Hematopoietic multipotent progenitor cell treated with erythropoietin and hydrocortisone succinate and interleukin-3 and kit ligand, for 17 days (in vitro differentiated cells): ENCODE measurements at regions not wholly inside any gene's neighbourhood (a gene's known extent, or its start where the extent isn't known, plus 50 kb on each side); places are given as distances from the start of the nearest gene placed in this dataset.

Experiments
- DNase-seq: peaks from one replicate; pipeline ENCODE4 v3.0.0-alpha.2; 2015; ENCODE audit warnings: low spot score

GRCh38 chr11:97290464-97291041 lies 900.7 kb downstream of the JRKL start:
- no peak for DNase-seq

- DNase-seq: no peak
Measured at GRCh38 chr11:97296301-97296700, 906.5 kb downstream of the JRKL start.

- DNase-seq: no peak
Measured at GRCh38 chr11:97309291-97309690, 919.5 kb downstream of the JRKL start.

GRCh38 chr11:97325693-97326092 lies 935.9 kb downstream of the JRKL start:
- DNase-seq: no peak

- DNase-seq: no peak
Measured at GRCh38 chr11:97332271-97332670, 942.5 kb downstream of the JRKL start.

GRCh38 chr11:97336064-97336463 lies 946.3 kb downstream of the JRKL start:
- no peak for DNase-seq

- no peak for DNase-seq
Measured at GRCh38 chr11:97345032-97345431, 955.2 kb downstream of the JRKL start.

GRCh38 chr11:97349201-97349600 lies 959.4 kb downstream of the JRKL start:
- no peak for DNase-seq

GRCh38 chr11:97351939-97352338 lies 962.1 kb downstream of the JRKL start:
- DNase-seq: no peak

- no peak for DNase-seq
Measured at GRCh38 chr11:97354026-97354425, 964.2 kb downstream of the JRKL start.

GRCh38 chr11:97354576-97354975 lies 964.8 kb downstream of the JRKL start:
- no peak for DNase-seq

GRCh38 chr11:97355230-97355629 lies 965.4 kb downstream of the JRKL start:
- DNase-seq: no peak

GRCh38 chr11:97356144-97356543 lies 966.3 kb downstream of the JRKL start:
- DNase-seq: no peak

GRCh38 chr11:97359016-97359415 lies 969.2 kb downstream of the JRKL start:
- DNase-seq: no peak

- DNase-seq: no peak
Measured at GRCh38 chr11:97361812-97362378, 972.1 kb downstream of the JRKL start.

- no peak for DNase-seq
Measured at GRCh38 chr11:97363331-97363730, 973.5 kb downstream of the JRKL start.

GRCh38 chr11:97364047-97364446 lies 974.2 kb downstream of the JRKL start:
- DNase-seq: no peak

GRCh38 chr11:97367406-97368083 lies 977.7 kb downstream of the JRKL start:
- no peak for DNase-seq

- DNase-seq: no peak
Measured at GRCh38 chr11:97389270-97389669, 999.5 kb downstream of the JRKL start.

- no peak for DNase-seq
Measured at GRCh38 chr11:97398246-97398645, 1008.4 kb downstream of the JRKL start.

- no peak for DNase-seq
Measured at GRCh38 chr11:97409141-97409540, 1019.3 kb downstream of the JRKL start.

- no peak for DNase-seq
Measured at GRCh38 chr11:97414801-97415200, 1025.0 kb downstream of the JRKL start.

- no peak for DNase-seq
Measured at GRCh38 chr11:97419729-97420128, 1029.9 kb downstream of the JRKL start.
